ENCODE measurements at regions not wholly inside any gene's neighbourhood (a gene's known extent, or its start where the extent isn't known, plus 50 kb on each side); places are given as distances from the start of the nearest gene placed in this dataset.

DNA sequence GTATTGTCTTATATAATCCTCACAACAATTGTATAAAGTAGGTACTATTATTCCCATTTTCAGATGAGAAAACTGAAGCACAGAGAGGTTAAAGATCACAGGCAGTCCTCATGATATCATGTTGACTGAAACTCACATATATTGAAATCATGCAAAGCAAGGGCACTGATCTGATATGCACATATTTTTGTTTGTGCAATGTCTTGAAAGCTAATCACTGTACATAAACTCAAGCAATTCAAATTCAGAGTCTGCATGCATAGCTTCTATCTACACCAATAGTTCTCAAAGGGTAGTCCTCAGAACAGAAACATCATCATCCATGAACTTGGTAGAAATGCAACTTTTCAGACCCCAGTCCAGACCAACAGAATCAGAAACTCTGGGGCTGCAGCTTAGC, 119.2 kb upstream of the STT3B start:
- DNase-seq (ENCODE audit: low spot score): no peak
- ChIA-PET CTCF (no interaction called here), POLR2A (ENCODE audit: low non-redundant PET) (no interaction called here)
- no peak for TF ChIP-seq CTCF (conservative IDR thresholded peaks at IDR 0.05; ENCODE audit: low read depth)
- H3K27ac ChIP-seq: no peak overlapping the region

- no peak for DNase-seq (ENCODE audit: low spot score)
- no peak for TF ChIP-seq CTCF (conservative IDR thresholded peaks at IDR 0.05; ENCODE audit: low read depth)
- no peak overlapping the region for H3K27ac ChIP-seq
- CTCF ChIA-PET: no interaction called here
- POLR2A ChIA-PET (ENCODE audit: low non-redundant PET): no interaction called here
These were observed 115.7 kb upstream of the STT3B start for GRCh38 chr3:31416980-31417379.

GRCh38 chr3:31417486-31417885, 115.2 kb upstream of the STT3B start:
- DNase-seq (ENCODE audit: low spot score): no peak
- ChIA-PET CTCF (no interaction called here), POLR2A (ENCODE audit: low non-redundant PET) (no interaction called here)
- H3K27ac ChIP-seq: no peak overlapping the region
- TF ChIP-seq CTCF (conservative IDR thresholded peaks at IDR 0.05; ENCODE audit: low read depth): no peak

GRCh38 chr3:31420311-31420710, 112.4 kb upstream of the STT3B start:
- DNase-seq (ENCODE audit: low spot score): no peak
- POLR2A ChIA-PET (ENCODE audit: low non-redundant PET): no interaction called here
- CTCF ChIA-PET: no interaction called here
- no peak overlapping the region for H3K27ac ChIP-seq
- no peak for TF ChIP-seq CTCF (conservative IDR thresholded peaks at IDR 0.05; ENCODE audit: low read depth)

GRCh38 chr3:31421314-31422048, 111.2 kb upstream of the STT3B start:
- DNase-seq (ENCODE audit: low spot score): no peak
- no peak overlapping the region for H3K27ac ChIP-seq
- ChIA-PET POLR2A (ENCODE audit: low non-redundant PET) (no interaction called here), CTCF (no interaction called here)
- TF ChIP-seq CTCF (conservative IDR thresholded peaks at IDR 0.05; ENCODE audit: low read depth): no peak

DNA sequence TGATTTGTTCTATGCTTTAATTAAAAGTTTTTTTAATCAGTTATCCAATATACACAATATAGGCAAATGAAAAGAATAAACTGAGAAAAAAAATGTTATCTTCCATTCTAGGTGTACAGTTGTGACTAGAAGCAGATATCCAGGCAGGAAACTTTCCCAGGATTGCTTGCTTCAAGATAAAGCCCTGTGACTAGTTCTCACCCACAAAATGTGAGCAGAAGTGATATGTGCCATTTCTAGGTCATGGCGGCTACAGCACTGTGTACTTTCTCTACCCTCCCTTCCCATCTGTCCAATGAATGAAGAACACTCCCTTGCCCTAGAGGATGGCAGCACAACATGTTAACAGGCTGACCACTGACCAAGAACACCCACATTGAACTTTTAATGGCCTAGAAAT, 110.5 kb upstream of the STT3B start:
- TF ChIP-seq CTCF (conservative IDR thresholded peaks at IDR 0.05; ENCODE audit: low read depth): no peak
- DNase-seq (ENCODE audit: low spot score): no peak
- ChIA-PET POLR2A (ENCODE audit: low non-redundant PET) (no interaction called here), CTCF (no interaction called here)
- no peak overlapping the region for H3K27ac ChIP-seq
